GM19240 (cell line): ENCODE measurements at regions not wholly inside any gene's neighbourhood (a gene's known extent, or its start where the extent isn't known, plus 50 kb on each side); places are given as distances from the start of the nearest gene placed in this dataset.
"Not testable (repeated sequence)": the region's sequence is repeated elsewhere in the genome, so short reads cannot be mapped to it uniquely, and the experiment has no call there.

Experiments used
- DNase-seq: peaks from one replicate; pipeline ENCODE4 v3.0.0; 2011; ENCODE audit warnings: low spot score; ENCODE audit not compliant: insufficient read length

GRCh38 chr3:137820366-137820765 is 56.3 kb downstream of the SOX14 start:
- DNase-seq: no peak

GRCh38 chr3:137835096-137835495 is 71.0 kb downstream of the SOX14 start:
- DNase-seq: no peak

- DNase-seq: no peak
These were observed 81.1 kb downstream of the SOX14 start for GRCh38 chr3:137845194-137845593.

GRCh38 chr3:137845666-137846065 is 81.6 kb downstream of the SOX14 start:
- DNase-seq: no peak

GRCh38 chr3:137852391-137852830 is 88.3 kb downstream of the SOX14 start:
- DNase-seq: no peak

GRCh38 chr3:137854533-137855261 is 90.6 kb downstream of the SOX14 start:
- no peak for DNase-seq

- DNase-seq: no peak
These were observed 101.9 kb downstream of the SOX14 start for GRCh38 chr3:137866001-137866400.

GRCh38 chr3:137866933-137867332 is 102.8 kb downstream of the SOX14 start:
- no peak for DNase-seq

- DNase-seq: no peak
These were observed 103.5 kb downstream of the SOX14 start for GRCh38 chr3:137867611-137868010.

GRCh38 chr3:137869022-137869421 is 104.9 kb downstream of the SOX14 start:
- DNase-seq: no peak

- DNase-seq: not testable (repeated sequence)
These were observed 108.5 kb downstream of the SOX14 start for GRCh38 chr3:137872589-137872988.

GRCh38 chr3:137896842-137897241 is 113.1 kb upstream of the CLDN18 start:
- DNase-seq: not testable (repeated sequence)

GRCh38 chr3:137906985-137907649 is 102.8 kb upstream of the CLDN18 start:
- no peak for DNase-seq

GRCh38 chr3:137924628-137925027 is 85.3 kb upstream of the CLDN18 start:
- DNase-seq: no peak

GRCh38 chr3:137925080-137925479 is 84.9 kb upstream of the CLDN18 start:
- no peak for DNase-seq

GRCh38 chr3:137926991-137927390 is 83.0 kb upstream of the CLDN18 start:
- DNase-seq: no peak

- no peak for DNase-seq
These were observed 79.0 kb upstream of the CLDN18 start for GRCh38 chr3:137930976-137931375.

GRCh38 chr3:137938876-137939275 is 71.1 kb upstream of the CLDN18 start:
- DNase-seq: no peak

- DNase-seq: no peak
These were observed 65.4 kb upstream of the CLDN18 start for GRCh38 chr3:137944593-137944992.

- DNase-seq: peak; percentile 29
These were observed 63.5 kb upstream of the CLDN18 start for GRCh38 chr3:137946356-137946973.

- no peak for DNase-seq
These were observed 62.8 kb upstream of the CLDN18 start for GRCh38 chr3:137947117-137947516.

GRCh38 chr3:137948400-137949072 is 61.4 kb upstream of the CLDN18 start:
- DNase-seq: no peak
